SIG-M5 (cell line): ENCODE measurements at regions not wholly inside any gene's neighbourhood (a gene's known extent, or its start where the extent isn't known, plus 50 kb on each side); places are given as distances from the start of the nearest gene placed in this dataset.

ENCODE experiments used
- DNase-seq: peaks from one replicate; lab custom pipeline; 2025; lab: John Stamatoyannopoulos, UW

GRCh38 chr20:56801971-56802755 lies 173.1 kb downstream of the TFAP2C start:
- no peak for DNase-seq

GRCh38 chr20:56802805-56803204 lies 173.7 kb downstream of the TFAP2C start:
- DNase-seq: no peak

- no peak for DNase-seq
Measured at GRCh38 chr20:56805313-56805712, 176.2 kb downstream of the TFAP2C start.

- no peak for DNase-seq
Measured at GRCh38 chr20:56805966-56806365, 176.9 kb downstream of the TFAP2C start.

GRCh38 chr20:56806952-56807517 lies 177.9 kb downstream of the TFAP2C start:
- no peak for DNase-seq

- DNase-seq: no peak
Measured at GRCh38 chr20:56808117-56808725, 179.1 kb downstream of the TFAP2C start.

- no peak for DNase-seq
Measured at GRCh38 chr20:56808732-56809131, 179.6 kb downstream of the TFAP2C start.

GRCh38 chr20:56809668-56810067 lies 180.6 kb downstream of the TFAP2C start:
- DNase-seq: no peak

GRCh38 chr20:56810141-56810540 lies 181.0 kb downstream of the TFAP2C start:
- DNase-seq: no peak

- DNase-seq: no peak
Measured at GRCh38 chr20:56815796-56816195, 186.7 kb downstream of the TFAP2C start.

- peak; percentile 87 for DNase-seq
Measured at GRCh38 chr20:56816349-56816748, 187.2 kb downstream of the TFAP2C start.

GRCh38 chr20:56817780-56818675 lies 188.9 kb downstream of the TFAP2C start:
- no peak for DNase-seq

GRCh38 chr20:56820984-56821383 lies 191.9 kb downstream of the TFAP2C start:
- DNase-seq: no peak

GRCh38 chr20:56826306-56826704 lies 197.2 kb downstream of the TFAP2C start:
- no peak for DNase-seq

GRCh38 chr20:56826705-56827665 lies 197.9 kb downstream of the TFAP2C start:
- DNase-seq: peak; percentile 91

- peak; percentile 65 for DNase-seq
Measured at GRCh38 chr20:56827763-56828162, 198.7 kb downstream of the TFAP2C start.

GRCh38 chr20:56828402-56828801 lies 199.3 kb downstream of the TFAP2C start:
- no peak for DNase-seq

GRCh38 chr20:56829788-56830385 lies 200.8 kb downstream of the TFAP2C start:
- no peak for DNase-seq

GRCh38 chr20:56831795-56832194 lies 202.7 kb downstream of the TFAP2C start:
- no peak for DNase-seq

GRCh38 chr20:56833427-56833826 lies 204.3 kb downstream of the TFAP2C start:
- DNase-seq: no peak
